IMR-90 (cell line): ENCODE measurements at regions not wholly inside any gene's neighbourhood (a gene's known extent, or its start where the extent isn't known, plus 50 kb on each side); places are given as distances from the start of the nearest gene placed in this dataset.

Source experiments
- ATAC-seq: fragments of 200-7000 bp; cut with Tn5 transposase; 2 replicates; pipeline ENCODE4 v1.9.1; 2020; ENCODE audit warnings: low read depth, mild to moderate bottlenecking, moderate library complexity
- BruUV-seq: library from RNA; stranded (reverse); fragments of 400-500 nt; replicated peaks from 2 replicates; lab custom pipeline; 2021; lab: Mats Ljungman, UMichigan
- CTCF ChIA-PET: fragments of 300-600 bp; formaldehyde crosslinking; extraction: SDS; loops from one replicate; lab custom pipeline; 2021; ENCODE audit warnings: antibody characterized with exemption; lab: Yijun Ruan, JAX
- POLR2A ChIA-PET: fragments of 300-600 bp; sonication (Branson Sonifier 250); formaldehyde crosslinking; loops from one replicate; lab custom pipeline; 2022; ENCODE audit warnings: antibody characterized with exemption; ENCODE audit not compliant: unreplicated experiment; lab: Charles Lee
- DNase-seq: peaks from one replicate; pipeline ENCODE4 v3.0.0; 2013
- H2AFZ ChIP-seq: replicated peaks from 2 replicates; pipeline ENCODE3; 2013; ENCODE audit warnings: low read length, mild to moderate bottlenecking; ENCODE audit not compliant: poor library complexity
- H2AK5ac ChIP-seq: 2 replicates; pipeline ENCODE4 v1.6.1; 2013; ENCODE audit warnings: low read depth, low read length, inconsistent platforms
- H2AK9ac ChIP-seq: replicated peaks from 2 replicates; pipeline ENCODE3; 2013; ENCODE audit warnings: mild to moderate bottlenecking, low read depth, low read length, moderate library complexity; ENCODE audit not compliant: poor library complexity
- H2BK120ac ChIP-seq: 2 replicates; pipeline ENCODE4 v1.6.1; 2013; ENCODE audit warnings: low read depth, low read length, inconsistent platforms
- H2BK15ac ChIP-seq: 3 replicates; pipeline ENCODE4 v1.6.1; 2013; ENCODE audit warnings: low read depth, low read length, inconsistent platforms
- H2BK20ac ChIP-seq: 2 replicates; pipeline ENCODE4 v1.6.1; 2013; ENCODE audit warnings: low read depth, mild to moderate bottlenecking, inconsistent platforms, low read length, moderate library complexity
- H2BK5ac ChIP-seq: 2 replicates; pipeline ENCODE4 v1.6.1; 2013; ENCODE audit warnings: mild to moderate bottlenecking, low read depth, low read length, inconsistent platforms; ENCODE audit not compliant: poor library complexity, severe bottlenecking
- H3K14ac ChIP-seq: replicated peaks from 2 replicates; pipeline ENCODE4 v1.6.1; 2013; ENCODE audit warnings: low read depth, low read length, inconsistent platforms
- H3K18ac ChIP-seq: 2 replicates; pipeline ENCODE4 v1.6.1; 2013; ENCODE audit warnings: low read depth, low read length, control low read depth
- H3K23ac ChIP-seq: 2 replicates; pipeline ENCODE4 v1.6.1; 2013; ENCODE audit warnings: low read depth, low read length, inconsistent platforms
- H3K27ac ChIP-seq: 2 replicates; pipeline ENCODE4 v1.5.1; 2013; ENCODE audit warnings: mild to moderate bottlenecking, control low read depth, low read length; ENCODE audit not compliant: insufficient read depth
- H3K27me3 ChIP-seq: 2 replicates; pipeline ENCODE4 v1.6.1; 2013; ENCODE audit warnings: low read length; ENCODE audit not compliant: control insufficient read depth, insufficient read depth
- H3K36me3 ChIP-seq: 2 replicates; pipeline ENCODE4 v1.6.1; 2013; ENCODE audit warnings: low read length, mixed read lengths; ENCODE audit not compliant: control insufficient read depth, insufficient read depth
- H3K4ac ChIP-seq: 2 replicates; pipeline ENCODE4 v1.6.1; 2013; ENCODE audit warnings: low read depth, low read length, inconsistent platforms
- H3K4me1 ChIP-seq: 2 replicates; pipeline ENCODE4 v1.6.1; 2013; ENCODE audit warnings: low read length, mixed read lengths; ENCODE audit not compliant: control insufficient read depth, insufficient read depth
- H3K4me2 ChIP-seq: 2 replicates; pipeline ENCODE4 v1.6.1; 2013; ENCODE audit warnings: low read depth, mild to moderate bottlenecking, control low read depth, low read length, moderate library complexity
- H3K4me3 ChIP-seq: 2 replicates; pipeline ENCODE4 v1.5.1; 2013; ENCODE audit warnings: low read depth, mild to moderate bottlenecking, control low read depth, low read length, moderate library complexity; ENCODE audit not compliant: insufficient read depth
- H3K56ac ChIP-seq: 2 replicates; pipeline ENCODE4 v1.6.1; 2013; ENCODE audit warnings: low read length, inconsistent platforms; ENCODE audit not compliant: insufficient read depth; ENCODE audit errors: extremely low read depth
- H3K79me1 ChIP-seq, 2 experiments: 2 replicates each; pipeline ENCODE4 v1.6.1; 2013; ENCODE audit warnings: low read length in 2 of 2, inconsistent platforms in 1 of 2, low read depth in 1 of 2
- H3K9ac ChIP-seq: 2 replicates; pipeline ENCODE4 v1.6.1; 2013; ENCODE audit warnings: low read depth, low read length, control low read depth
- H3K9me1 ChIP-seq: 2 replicates; pipeline ENCODE4 v1.6.1; 2013; ENCODE audit warnings: low read length, inconsistent platforms; ENCODE audit not compliant: insufficient read depth
- H3K9me3 ChIP-seq: 2 replicates; pipeline ENCODE4 v1.6.1; 2013; ENCODE audit warnings: low read length; ENCODE audit not compliant: control insufficient read depth, insufficient read depth
- H4K20me1 ChIP-seq: 2 replicates; pipeline ENCODE4 v1.6.1; 2013; ENCODE audit warnings: low read length, inconsistent platforms; ENCODE audit not compliant: insufficient read depth
- H4K5ac ChIP-seq: 2 replicates; pipeline ENCODE4 v1.6.1; 2013; ENCODE audit warnings: mild to moderate bottlenecking, low read depth, low read length, control low read depth
- H4K8ac ChIP-seq, 2 experiments: 2 replicates each; pipeline ENCODE4 v1.6.1; 2013; ENCODE audit warnings: low read depth in 2 of 2, low read length in 2 of 2, control low read depth in 1 of 2, inconsistent platforms in 1 of 2
- H4K91ac ChIP-seq: 2 replicates; pipeline ENCODE4 v1.6.1; 2013; ENCODE audit warnings: low read depth, low read length, inconsistent platforms; ENCODE audit not compliant: insufficient read depth
- BHLHE40 ChIP-seq: fragments of 150-350 bp; IDR thresholded peaks from 2 replicates; pipeline ENCODE4 v1.6.1; 2016; ENCODE audit warnings: mild to moderate bottlenecking, low read depth, low read length
- CEBPB ChIP-seq: IDR thresholded peaks from 2 replicates; pipeline ENCODE4 v1.6.1; 2012; ENCODE audit warnings: low read depth, low read length, improper control_type of control experiment
- MAFK ChIP-seq: IDR thresholded peaks from 2 replicates; pipeline ENCODE4 v1.6.1; 2012; ENCODE audit warnings: low read depth, low read length, improper control_type of control experiment
- POLR2A ChIP-seq: IDR thresholded peaks from 2 replicates; pipeline ENCODE4 v1.6.1; 2012; ENCODE audit warnings: mild to moderate bottlenecking, low read depth, low read length
- RAD21 ChIP-seq: IDR thresholded peaks from 2 replicates; pipeline ENCODE4 v1.6.1; 2012; ENCODE audit warnings: low read length, improper control_type of control experiment
- RCOR1 ChIP-seq: IDR thresholded peaks from 2 replicates; pipeline ENCODE4 v1.6.1; 2012; ENCODE audit warnings: mild to moderate bottlenecking, low read length, improper control_type of control experiment; ENCODE audit not compliant: insufficient replicate concordance
- RFX5 ChIP-seq: IDR thresholded peaks from 2 replicates; pipeline ENCODE4 v1.8.0; 2012; ENCODE audit warnings: low read depth, mild to moderate bottlenecking, low read length, moderate library complexity
- SMC3 ChIP-seq: fragments of 150-350 bp; IDR thresholded peaks from 2 replicates; pipeline ENCODE4 v1.6.1; 2016; ENCODE audit warnings: low read depth, mild to moderate bottlenecking, antibody characterized with exemption, low read length, moderate library complexity
- USF2 ChIP-seq: fragments of 150-350 bp; IDR thresholded peaks from 2 replicates; pipeline ENCODE4 v1.6.1; 2017; ENCODE audit warnings: mild to moderate bottlenecking, antibody characterized with exemption, low read length, low read depth
- whole genome bisulfite sequencing, 2 experiments: methylation state at CpG; one replicate each; pipeline versions ENCODE4 v1.1.5 to v1.1.7; 2013; ENCODE audit warnings: missing lambda C conversion rate in 2 of 2; ENCODE audit not compliant: insufficient read length in 1 of 2; ENCODE audit errors: extremely low coverage in 2 of 2; 5-methylcytosine and 5-hydroxymethylcytosine counted together
- dilution Hi-C: fragments of 300-500 bp; cut with HindIII; formaldehyde crosslinking; loops from one replicate; pipeline ENCODE4 v1.14.3; 2018; ENCODE audit warnings: low sequenced_read_pairs; ENCODE audit not compliant: unreplicated experiment
- in situ Hi-C: fragments of 300-500 bp; cut with MboI; formaldehyde crosslinking; loops from 3 replicates; pipeline ENCODE4 v1.14.3; 2019; ENCODE audit warnings: low sequenced_read_pairs, inconsistent platforms, mixed read lengths
- intact Hi-C: fragments of 100-400 bp; cut with micrococcal nuclease; formaldehyde crosslinking; loops from 2 replicates; pipeline ENCODE4 v1.10.0; 2022

GRCh38 chr5:165003283-165003682 lies 1497.9 kb downstream of the MAT2B start:
- Histone ChIP-seq H3K9me3 (no peaks in the 10 kb centered on the region; the same call in 1 of the 2 replicates), H2BK120ac (no peak overlapping the region), H2AK5ac (no peak overlapping the region), H4K20me1 (no peaks in the 10 kb centered on the region), H3K79me1 (no peaks in the 10 kb centered on the region), H4K8ac (no peak overlapping the region), H3K4me3 (no peak overlapping the region), H2BK5ac (no peak overlapping the region), H2BK20ac (no peak overlapping the region), H3K27ac (no peak overlapping the region), H3K23ac (no peak overlapping the region), H3K56ac (no peak overlapping the region), H2BK15ac (no peak overlapping the region), H4K91ac (no peak overlapping the region), H2AFZ (no peak overlapping the region), H4K5ac (no peak overlapping the region), H3K14ac (no peak overlapping the region), H3K36me3 (no peaks in the 10 kb centered on the region), H3K4me1 (no peaks in the 10 kb centered on the region), H3K27me3 (no peaks in the 10 kb centered on the region), H3K9me1 (no peaks in the 10 kb centered on the region), H3K4ac (no peak overlapping the region), H3K9ac (no peak overlapping the region), H3K4me2 (no peak overlapping the region), H3K18ac (no peak overlapping the region), H2AK9ac (no peak overlapping the region)
- ATAC-seq, result no peak
- no CpG with 5 or more reads among the region's 3 CpGs for WGBS, 2 experiments
- BruUV-seq, result no TSS peak
- no peak for DNase-seq
- TF ChIP-seq RFX5 (no peak), USF2 (no peak), SMC3 (no peak), MAFK (no peak), BHLHE40 (no peak), POLR2A (no peak), CEBPB (no peak), RCOR1 (no peak), RAD21 (no peak)
- intact Hi-C loops (no loop called here), in situ Hi-C loops (no loop called here), dilution Hi-C loops (no loop called here)
- POLR2A ChIA-PET, result no interaction called here
- CTCF ChIA-PET, result no interaction called here
